Mucosa of gallbladder (tissue), 1 donor: ENCODE measurements at regions not wholly inside any gene's neighbourhood (a gene's known extent, or its start where the extent isn't known, plus 50 kb on each side); places are given as distances from the start of the nearest gene placed in this dataset.

Experiments
- DNase-seq: peaks from one replicate; pipeline ENCODE4 v3.0.0-alpha.2; 2020; ENCODE audit warnings: low spot score
- donor health status: DM: no; HTN: no; CAD: no.

- DNase-seq: no peak
These were observed 118.6 kb upstream of the ZNF479 start for GRCh38 chr7:57250801-57251200.

- DNase-seq: no peak
These were observed 124.6 kb upstream of the ZNF479 start for GRCh38 chr7:57256637-57257375.

GRCh38 chr7:57274535-57275283, 142.5 kb upstream of the ZNF479 start:
- no peak for DNase-seq

GRCh38 chr7:57300747-57301146, 149.2 kb upstream of the ZNF716 start:
- no peak for DNase-seq

- no peak for DNase-seq
These were observed 144.7 kb upstream of the ZNF716 start for GRCh38 chr7:57305192-57305748.

GRCh38 chr7:57308631-57309408, 141.2 kb upstream of the ZNF716 start:
- DNase-seq: no peak

GRCh38 chr7:57327081-57327480, 122.9 kb upstream of the ZNF716 start:
- DNase-seq: no peak

- DNase-seq: no peak
These were observed 121.5 kb upstream of the ZNF716 start for GRCh38 chr7:57328457-57328856.

GRCh38 chr7:57328963-57329362, 121.0 kb upstream of the ZNF716 start:
- DNase-seq: no peak

GRCh38 chr7:57339198-57339944, 110.6 kb upstream of the ZNF716 start:
- no peak for DNase-seq

- DNase-seq: no peak
These were observed 107.0 kb upstream of the ZNF716 start for GRCh38 chr7:57342954-57343353.

- no peak for DNase-seq
These were observed 105.9 kb upstream of the ZNF716 start for GRCh38 chr7:57343901-57344622.

GRCh38 chr7:57344957-57345356, 105.0 kb upstream of the ZNF716 start:
- no peak for DNase-seq

GRCh38 chr7:57348646-57349269, 101.2 kb upstream of the ZNF716 start:
- no peak for DNase-seq

- no peak for DNase-seq
These were observed 95.8 kb upstream of the ZNF716 start for GRCh38 chr7:57354195-57354594.

- no peak for DNase-seq
These were observed 95.2 kb upstream of the ZNF716 start for GRCh38 chr7:57354679-57355338.

- no peak for DNase-seq
These were observed 88.6 kb upstream of the ZNF716 start for GRCh38 chr7:57361406-57361805.

- no peak for DNase-seq
These were observed 87.1 kb upstream of the ZNF716 start for GRCh38 chr7:57362868-57363267.

GRCh38 chr7:57363321-57363720, 86.7 kb upstream of the ZNF716 start:
- DNase-seq: no peak
